ENCODE measurements at regions not wholly inside any gene's neighbourhood (a gene's known extent, or its start where the extent isn't known, plus 50 kb on each side); places are given as distances from the start of the nearest gene placed in this dataset.
A peak's percentile ranks its signal among the peaks of the same experiment; 100 is the strongest.

- DNase-seq (ENCODE audit: low spot score) = no peak
- ChIA-PET CTCF (no interaction called here), POLR2A (ENCODE audit: low non-redundant PET) (no interaction called here)
- no peak for TF ChIP-seq CTCF (conservative IDR thresholded peaks at IDR 0.05; ENCODE audit: low read depth)
- H3K27ac ChIP-seq = no peak overlapping the region
Measured at GRCh38 chr11:104830508-104830907, 67.8 kb downstream of the CASP12 start.

- TF ChIP-seq CTCF (conservative IDR thresholded peaks at IDR 0.05; ENCODE audit: low read depth) = no peak
- peak; percentile 31 for DNase-seq (ENCODE audit: low spot score)
- no peak overlapping the region for H3K27ac ChIP-seq
Measured at GRCh38 chr11:104830080-104830479, 68.2 kb downstream of the CASP12 start.

GRCh38 chr11:104826772-104827171 is 71.5 kb downstream of the CASP12 start:
- POLR2A ChIA-PET (ENCODE audit: low non-redundant PET) = no interaction called here
- TF ChIP-seq CTCF (conservative IDR thresholded peaks at IDR 0.05; ENCODE audit: low read depth) = no peak
- CTCF ChIA-PET = interaction anchor here (0.6 kb wide), 1 partner anchor 20 kb away, joined by 7 read pairs; no protein-coding TSS in a partner anchor
- no peak for DNase-seq (ENCODE audit: low spot score)
- no peak overlapping the region for H3K27ac ChIP-seq

More at GRCh38 chr11:104830080-104830479, 68.2 kb downstream of the CASP12 start:
- CTCF ChIA-PET = no interaction called here
- POLR2A ChIA-PET (ENCODE audit: low non-redundant PET) = no interaction called here

- ChIA-PET CTCF (interaction anchor here (0.7 kb wide), 1 partner anchor 15 kb away, joined by 3 read pairs; no protein-coding TSS in a partner anchor), POLR2A (ENCODE audit: low non-redundant PET) (no interaction called here)
- no peak overlapping the region for H3K27ac ChIP-seq
- no peak for TF ChIP-seq CTCF (conservative IDR thresholded peaks at IDR 0.05; ENCODE audit: low read depth)
- DNase-seq (ENCODE audit: low spot score) = no peak
Measured at GRCh38 chr11:104823657-104824056, 74.6 kb downstream of the CASP12 start.

- no peak overlapping the region for H3K27ac ChIP-seq
- ChIA-PET POLR2A (ENCODE audit: low non-redundant PET) (no interaction called here), CTCF (no interaction called here)
- DNase-seq (ENCODE audit: low spot score) = no peak
- TF ChIP-seq CTCF (conservative IDR thresholded peaks at IDR 0.05; ENCODE audit: low read depth) = no peak
Measured at GRCh38 chr11:104820431-104820830, 77.8 kb downstream of the CASP12 start.

GRCh38 chr11:104819603-104820002 is 78.7 kb downstream of the CASP12 start:
- no peak for DNase-seq (ENCODE audit: low spot score)
- CTCF ChIA-PET = no interaction called here
- POLR2A ChIA-PET (ENCODE audit: low non-redundant PET) = no interaction called here
- no peak overlapping the region for H3K27ac ChIP-seq
- no peak for TF ChIP-seq CTCF (conservative IDR thresholded peaks at IDR 0.05; ENCODE audit: low read depth)

- ChIA-PET CTCF (interaction anchor here (0.6 kb wide), 2 partner anchors 30 to 184 kb away, joined by 4 read pairs; no protein-coding TSS in a partner anchor), POLR2A (ENCODE audit: low non-redundant PET) (no interaction called here)
- no peak for DNase-seq (ENCODE audit: low spot score)
- no peak overlapping the region for H3K27ac ChIP-seq
- no peak for TF ChIP-seq CTCF (conservative IDR thresholded peaks at IDR 0.05; ENCODE audit: low read depth)
Measured at GRCh38 chr11:104819107-104819506, 79.2 kb downstream of the CASP12 start.
